Kidney capillary endothelial cell (primary cell): ENCODE measurements at regions not wholly inside any gene's neighbourhood (a gene's known extent, or its start where the extent isn't known, plus 50 kb on each side); places are given as distances from the start of the nearest gene placed in this dataset.

Experiments
- DNase-seq: peaks from one replicate; pipeline ENCODE4 v3.0.0-alpha.2; 2018; ENCODE audit warnings: low spot score

- DNase-seq: no peak
These were observed 124.3 kb downstream of the PTPRS start for GRCh38 chr19:5216141-5216847.

GRCh38 chr19:5215431-5215830, 125.2 kb downstream of the PTPRS start:
- DNase-seq: no peak

- no peak for DNase-seq
These were observed 125.7 kb downstream of the PTPRS start for GRCh38 chr19:5214902-5215301.

- no peak for DNase-seq
These were observed 126.2 kb downstream of the PTPRS start for GRCh38 chr19:5214371-5214770.

GRCh38 chr19:5213667-5214066, 126.9 kb downstream of the PTPRS start:
- DNase-seq: no peak

- no peak for DNase-seq
These were observed 128.5 kb downstream of the PTPRS start for GRCh38 chr19:5212101-5212500.

- DNase-seq: no peak
These were observed 129.3 kb downstream of the PTPRS start for GRCh38 chr19:5211217-5211822.

- DNase-seq: no peak
These were observed 130.1 kb downstream of the PTPRS start for GRCh38 chr19:5210556-5210955.

- no peak for DNase-seq
These were observed 132.8 kb downstream of the PTPRS start for GRCh38 chr19:5207806-5208205.

- DNase-seq: no peak
These were observed 133.9 kb downstream of the PTPRS start for GRCh38 chr19:5206751-5207075.

- DNase-seq: no peak
These were observed 134.5 kb downstream of the PTPRS start for GRCh38 chr19:5205937-5206750.

- DNase-seq: no peak
These were observed 135.2 kb downstream of the PTPRS start for GRCh38 chr19:5205381-5205780.

- DNase-seq: no peak
These were observed 136.4 kb downstream of the PTPRS start for GRCh38 chr19:5204212-5204611.
